IgD-negative memory B cell (primary cell): ENCODE measurements at regions not wholly inside any gene's neighbourhood (a gene's known extent, or its start where the extent isn't known, plus 50 kb on each side); places are given as distances from the start of the nearest gene placed in this dataset.
"Not testable (repeated sequence)": the region's sequence is repeated elsewhere in the genome, so short reads cannot be mapped to it uniquely, and the experiment has no call there.

Experiments used
- H3K27ac Mint-ChIP-seq, 3 donors: one replicate each; pipeline ENCODE4 v1.8.0; 2020 to 2022; ENCODE audit warnings: mild to moderate bottlenecking in 3 of 3, mixed read lengths in 3 of 3, moderate library complexity in 1 of 3
- H3K27me3 Mint-ChIP-seq: one replicate; pipeline ENCODE4 v1.8.0; 2021; ENCODE audit warnings: mixed read lengths
- H3K36me3 Mint-ChIP-seq: one replicate; pipeline ENCODE4 v1.8.0; 2020; ENCODE audit warnings: mild to moderate bottlenecking, mixed read lengths
- H3K4me1 Mint-ChIP-seq, 3 donors: one replicate each; pipeline ENCODE4 v1.8.0; 2020 to 2022; ENCODE audit warnings: mixed read lengths in 3 of 3, mild to moderate bottlenecking in 1 of 3
- H3K4me3 Mint-ChIP-seq, 4 donors: one replicate each; pipeline ENCODE4 v1.8.0; 2020 to 2022; ENCODE audit warnings: mild to moderate bottlenecking in 4 of 4, mixed read lengths in 4 of 4, moderate library complexity in 3 of 4
- H3K9me3 Mint-ChIP-seq, 3 donors: one replicate each; pipeline ENCODE4 v1.8.0; 2020 to 2021; ENCODE audit warnings: mixed read lengths in 3 of 3, mild to moderate bottlenecking in 1 of 3

- H3K4me1 Mint-ChIP-seq: no peaks in the 10 kb centered on the region
- no peak overlapping the region for H3K4me3 Mint-ChIP-seq
- H3K9me3 Mint-ChIP-seq: peaks cover 0 to 2% (median 0%) of the 10 kb centered on the region in 3 donors
- H3K27me3 Mint-ChIP-seq: peaks cover 3% of the 10 kb centered on the region
- H3K27ac Mint-ChIP-seq: no peak overlapping the region
- peaks cover 4% of the 10 kb centered on the region for H3K36me3 Mint-ChIP-seq
Observed at GRCh38 chr3:112718516-112718915, 77.6 kb upstream of the CCDC80 start.

- H3K9me3 Mint-ChIP-seq: peaks cover 2 to 4% (median 2%) of the 10 kb centered on the region in 3 donors
- H3K27me3 Mint-ChIP-seq: peaks cover 8% of the 10 kb centered on the region
- H3K36me3 Mint-ChIP-seq: peaks cover 1% of the 10 kb centered on the region
- H3K27ac Mint-ChIP-seq: no peak overlapping the region
- H3K4me1 Mint-ChIP-seq: no peaks in the 10 kb centered on the region
- H3K4me3 Mint-ChIP-seq: no peak overlapping the region
Observed at GRCh38 chr3:112709911-112710310, 69.0 kb upstream of the CCDC80 start.

GRCh38 chr3:112699436-112699978 is 58.6 kb upstream of the CCDC80 start:
- H3K27me3 Mint-ChIP-seq: peaks cover 3% of the 10 kb centered on the region
- no peak overlapping the region for H3K4me3 Mint-ChIP-seq
- H3K27ac Mint-ChIP-seq: no peak overlapping the region
- H3K36me3 Mint-ChIP-seq: peaks cover 4% of the 10 kb centered on the region
- H3K9me3 Mint-ChIP-seq: peaks cover 0 to 8% (median 3%) of the 10 kb centered on the region in 3 donors
- no peaks in the 10 kb centered on the region for H3K4me1 Mint-ChIP-seq

GRCh38 chr3:112698442-112698841 is 57.5 kb upstream of the CCDC80 start:
- H3K4me1 Mint-ChIP-seq, H3K27ac Mint-ChIP-seq, H3K36me3 Mint-ChIP-seq, H3K4me3 Mint-ChIP-seq, H3K27me3 Mint-ChIP-seq, H3K9me3 Mint-ChIP-seq: not testable (repeated sequence)

GRCh38 chr3:112696244-112696643 is 55.3 kb upstream of the CCDC80 start:
- not testable (repeated sequence) for H3K27me3 Mint-ChIP-seq, H3K4me1 Mint-ChIP-seq, H3K27ac Mint-ChIP-seq, H3K36me3 Mint-ChIP-seq, H3K9me3 Mint-ChIP-seq, H3K4me3 Mint-ChIP-seq

GRCh38 chr3:112695377-112696108 is 54.6 kb upstream of the CCDC80 start:
- not testable (repeated sequence) for H3K4me3 Mint-ChIP-seq, H3K4me1 Mint-ChIP-seq, H3K27me3 Mint-ChIP-seq, H3K36me3 Mint-ChIP-seq, H3K9me3 Mint-ChIP-seq
- H3K27ac Mint-ChIP-seq: peak overlapping the region in 1 of 3 donors; percentile 65

GRCh38 chr3:112694906-112695305 is 54.0 kb upstream of the CCDC80 start:
- not testable (repeated sequence) for H3K36me3 Mint-ChIP-seq, H3K27me3 Mint-ChIP-seq, H3K9me3 Mint-ChIP-seq, H3K4me3 Mint-ChIP-seq, H3K27ac Mint-ChIP-seq, H3K4me1 Mint-ChIP-seq

GRCh38 chr3:112693186-112693585 is 52.2 kb upstream of the CCDC80 start:
- Mint-ChIP-seq H3K9me3 (no peaks in the 10 kb centered on the region), H3K27ac (no peak overlapping the region), H3K36me3 (peaks cover 2% of the 10 kb centered on the region), H3K4me1 (peaks cover 0 to 9% (median 0%) of the 10 kb centered on the region in 3 donors), H3K4me3 (no peak overlapping the region), H3K27me3 (no peaks in the 10 kb centered on the region)
